H1 (cell line): ENCODE measurements at regions not wholly inside any gene's neighbourhood (a gene's known extent, or its start where the extent isn't known, plus 50 kb on each side); places are given as distances from the start of the nearest gene placed in this dataset.

Experiments
- CTCF ChIA-PET: fragments of 300-600 bp; sonication (Branson Sonifier 250); formaldehyde crosslinking; loops from one replicate; lab custom pipeline; 2021; ENCODE audit not compliant: partially characterized antibody; lab: Charles Lee
- POLR2A ChIA-PET: fragments of 300-600 bp; sonication (Branson Sonifier 250); formaldehyde crosslinking; loops from one replicate; lab custom pipeline; 2021; ENCODE audit warnings: inconsistent platforms; ENCODE audit not compliant: partially characterized antibody; lab: Charles Lee
- DNase-seq, 2 experiments: peaks; one replicate each; pipeline versions ENCODE4 v3.0.0 to v3.0.0-alpha.2; 2010 to 2022; ENCODE audit warnings: low spot score in 2 of 2, low read depth in 1 of 2, mixed read lengths in 1 of 2
- FAIRE-seq: peaks from 2 replicates; lab custom pipeline; 2011; peaks lifted over from hg19 to GRCh38; lab: Jason Lieb, UNC
- H2AFZ ChIP-seq: 2 replicates; pipeline ENCODE4 v1.8.1; 2012; ENCODE audit warnings: low read length, inconsistent platforms
- H2AK5ac ChIP-seq: 2 replicates; pipeline ENCODE4 v1.6.1; 2013; ENCODE audit warnings: low read depth, low read length
- H2BK120ac ChIP-seq: replicated peaks from 2 replicates; pipeline ENCODE3; 2013; ENCODE audit warnings: low read depth, low read length, inconsistent platforms
- H2BK12ac ChIP-seq: 2 replicates; pipeline ENCODE4 v1.6.1; 2013; ENCODE audit warnings: low read depth, low read length
- H2BK15ac ChIP-seq: 2 replicates; pipeline ENCODE4 v1.6.1; 2013; ENCODE audit warnings: low read length
- H2BK20ac ChIP-seq: 2 replicates; pipeline ENCODE4 v1.6.1; 2013; ENCODE audit warnings: low read length
- H2BK5ac ChIP-seq: 2 replicates; pipeline ENCODE4 v1.6.1; 2013; ENCODE audit warnings: low read depth, low read length
- H3K14ac ChIP-seq: 2 replicates; pipeline ENCODE4 v1.6.1; 2013; ENCODE audit warnings: inconsistent platforms; ENCODE audit not compliant: insufficient read length
- H3K18ac ChIP-seq: 2 replicates; pipeline ENCODE4 v1.6.1; 2013; ENCODE audit warnings: low read length; ENCODE audit errors: extremely low read depth
- H3K23ac ChIP-seq: 2 replicates; pipeline ENCODE4 v1.6.1; 2013; ENCODE audit warnings: inconsistent platforms; ENCODE audit not compliant: insufficient read length
- H3K23me2 ChIP-seq: 2 replicates; pipeline ENCODE4 v1.6.1; 2013; ENCODE audit warnings: low read depth, low read length
- H3K27ac ChIP-seq: 2 replicates; pipeline ENCODE4 v1.6.1; 2011; ENCODE audit warnings: low read depth, low read length, inconsistent platforms
- H3K27me3 ChIP-seq, 4 experiments: replicated peaks in 1 of 4; 1 replicate in 1 of 4; 2 replicates in 3 of 4; pipeline versions ENCODE4 v1.6.1 to v1.8.1; 2011 to 2013; ENCODE audit warnings: low read length in 3 of 4, mild to moderate bottlenecking in 3 of 4, inconsistent platforms in 2 of 4, mixed read lengths in 2 of 4, moderate library complexity in 1 of 4; ENCODE audit not compliant: control insufficient read depth in 3 of 4, insufficient read depth in 3 of 4; ENCODE audit errors: extremely low read depth in 1 of 4
- H3K36me3 ChIP-seq, 4 experiments: 2 replicates each; pipeline versions ENCODE4 v1.6.1 to v1.8.1; 2011 to 2013; ENCODE audit warnings: mild to moderate bottlenecking in 4 of 4, low read length in 3 of 4, moderate library complexity in 2 of 4, control low read depth in 1 of 4, inconsistent platforms in 1 of 4; ENCODE audit not compliant: insufficient read depth in 4 of 4, control insufficient read depth in 2 of 4
- H3K4ac ChIP-seq: replicated peaks from 2 replicates; pipeline ENCODE3; 2013; ENCODE audit warnings: low read length, low read depth, mixed read lengths, inconsistent platforms; ENCODE audit not compliant: insufficient read length
- H3K4me1 ChIP-seq, 4 experiments: replicated peaks in 1 of 4; 1 replicate in 1 of 4; 2 replicates in 3 of 4; pipeline versions ENCODE4 v1.6.1 to v1.8.1; 2011 to 2013; ENCODE audit warnings: low read length in 3 of 4, inconsistent platforms in 2 of 4, mixed read lengths in 1 of 4; ENCODE audit not compliant: insufficient read depth in 4 of 4, control insufficient read depth in 3 of 4
- H3K4me2 ChIP-seq, 2 experiments: 2 replicates each; pipeline versions ENCODE4 v1.6.1 to v1.8.1; 2011 to 2013; ENCODE audit warnings: low read depth in 2 of 2, low read length in 2 of 2, control low read depth in 1 of 2, inconsistent platforms in 1 of 2, mild to moderate bottlenecking in 1 of 2; ENCODE audit not compliant: insufficient read depth in 1 of 2
- H3K4me3 ChIP-seq, 4 experiments: fragments of 200-600, 300-600 bp in 1 of 4; sonication (generic), shearing (Covaris generic), sonication (Bioruptor Twin) in 1 of 4; 2 replicates each; pipeline versions ENCODE4 v1.5.1 to v1.8.1; 2011 to 2016; ENCODE audit warnings: low read length in 4 of 4, low read depth in 3 of 4, control low read depth in 2 of 4, inconsistent platforms in 2 of 4, mild to moderate bottlenecking in 2 of 4, mixed read lengths in 1 of 4, moderate library complexity in 1 of 4; ENCODE audit not compliant: insufficient read depth in 2 of 4; ENCODE audit errors: extremely low read depth in 1 of 4
- H3K56ac ChIP-seq: replicated peaks from 2 replicates; pipeline ENCODE3; 2013; ENCODE audit warnings: low read depth, mild to moderate bottlenecking, mixed read lengths, low read length, inconsistent platforms; ENCODE audit not compliant: insufficient read length
- H3K79me1 ChIP-seq: 2 replicates; pipeline ENCODE4 v1.6.1; 2013; ENCODE audit warnings: low read depth, low read length, control low read depth
- H3K79me2 ChIP-seq, 2 experiments: 2 replicates each; pipeline versions ENCODE4 v1.6.1 to v1.8.1; 2012 to 2013; ENCODE audit warnings: low read length in 2 of 2, mild to moderate bottlenecking in 2 of 2, inconsistent platforms in 1 of 2; ENCODE audit not compliant: insufficient read depth in 2 of 2, control insufficient read depth in 1 of 2
- H3K9ac ChIP-seq, 4 experiments: replicated peaks in 1 of 4; 1 replicate in 1 of 4; 2 replicates in 3 of 4; pipeline versions ENCODE4 v1.6.1 to v1.8.1; 2011 to 2013; ENCODE audit warnings: low read depth in 3 of 4, low read length in 3 of 4, control low read depth in 2 of 4, mild to moderate bottlenecking in 2 of 4, moderate library complexity in 2 of 4, inconsistent platforms in 1 of 4; ENCODE audit errors: extremely low read depth in 1 of 4
- H3K9me3 ChIP-seq, 2 experiments: 2 replicates each; pipeline versions ENCODE4 v1.6.1 to v1.8.1; 2012 to 2013; ENCODE audit warnings: mild to moderate bottlenecking in 2 of 2, moderate library complexity in 2 of 2, control low read depth in 1 of 2, inconsistent platforms in 1 of 2, low read depth in 1 of 2, low read length in 1 of 2, mixed read lengths in 1 of 2; ENCODE audit not compliant: insufficient read depth in 2 of 2
- H4K20me1 ChIP-seq, 2 experiments: replicated peaks in 1 of 2; 2 replicates each; pipeline versions ENCODE3 to v1.8.1; 2011 to 2013; ENCODE audit warnings: inconsistent platforms in 2 of 2, low read length in 2 of 2, mild to moderate bottlenecking in 1 of 2; ENCODE audit not compliant: insufficient read depth in 2 of 2, control insufficient read depth in 1 of 2
- H4K5ac ChIP-seq: 2 replicates; pipeline ENCODE4 v1.6.1; 2013; ENCODE audit warnings: low read length, low read depth, mixed read lengths, inconsistent platforms; ENCODE audit not compliant: insufficient read length
- H4K8ac ChIP-seq: 2 replicates; pipeline ENCODE4 v1.8.0; 2013; ENCODE audit warnings: mild to moderate bottlenecking, moderate library complexity, low read length, inconsistent platforms; ENCODE audit not compliant: insufficient read depth; ENCODE audit errors: extremely low read depth
- H4K91ac ChIP-seq: replicated peaks from 2 replicates; pipeline ENCODE3; 2013; ENCODE audit warnings: low read length, mixed read lengths, inconsistent platforms; ENCODE audit not compliant: insufficient read length
- CBX5 ChIP-seq: fragments of 300-800, 300-1000 bp; sonication (generic); IDR thresholded peaks from 2 replicates; pipeline ENCODE4 v1.7.1; 2016; ENCODE audit warnings: antibody characterized with exemption, low read length, low read depth
- CHD2 ChIP-seq: IDR thresholded peaks from 2 replicates; pipeline ENCODE4 v1.6.1; 2012; ENCODE audit warnings: low read length, improper control_type of control experiment
- JUN ChIP-seq: IDR thresholded peaks from 2 replicates; pipeline ENCODE4 v1.6.1; 2011; ENCODE audit warnings: low read depth, mild to moderate bottlenecking, improper control_type of control experiment, low read length
- MAFK ChIP-seq: IDR thresholded peaks from 2 replicates; pipeline ENCODE4 v1.6.1; 2012; ENCODE audit warnings: low read depth, mild to moderate bottlenecking, improper control_type of control experiment, low read length
- PHF8 ChIP-seq: fragments of 200-600 bp; sonication (generic); conservative IDR thresholded peaks from 2 replicates; pipeline ENCODE4 v1.7.1; 2012; ENCODE audit warnings: low read depth, mild to moderate bottlenecking, inconsistent platforms, low read length, moderate library complexity
- RAD21 ChIP-seq, 2 experiments: IDR thresholded peaks in 1 of 2; conservative IDR thresholded peaks in 1 of 2; 2 replicates each; pipeline ENCODE4 v1.6.1; 2011; ENCODE audit warnings: low read depth in 2 of 2, low read length in 2 of 2, improper control_type of control experiment in 1 of 2, inconsistent platforms in 1 of 2, mild to moderate bottlenecking in 1 of 2, moderate library complexity in 1 of 2
- TAF1 ChIP-seq: IDR thresholded peaks from 2 replicates; pipeline ENCODE4 v1.6.1; 2011; ENCODE audit warnings: mild to moderate bottlenecking, low read depth, low read length
- WGBS, 2 experiments: shearing (Covaris generic) in 1 of 2; methylation state at CpG; one replicate each; pipeline versions ENCODE4 v1.1.6 to v1.1.7; 2013 to 2015; ENCODE audit warnings: low lambda C conversion rate in 2 of 2, mixed read lengths in 2 of 2, inconsistent platforms in 1 of 2, low coverage in 1 of 2, missing lambda C conversion rate in 1 of 2; ENCODE audit not compliant: insufficient replicate concordance in 2 of 2, insufficient coverage in 1 of 2, insufficient read length in 1 of 2; ENCODE audit errors: extremely low coverage in 1 of 2, missing lambda C conversion rate in 1 of 2; 5-methylcytosine and 5-hydroxymethylcytosine counted together
- TF ChIP-seq, protein P1 (sequence below): IDR thresholded peaks from 2 replicates; pipeline ENCODE4 v1.6.1; 2012; ENCODE audit warnings: inconsistent platforms

DNA sequence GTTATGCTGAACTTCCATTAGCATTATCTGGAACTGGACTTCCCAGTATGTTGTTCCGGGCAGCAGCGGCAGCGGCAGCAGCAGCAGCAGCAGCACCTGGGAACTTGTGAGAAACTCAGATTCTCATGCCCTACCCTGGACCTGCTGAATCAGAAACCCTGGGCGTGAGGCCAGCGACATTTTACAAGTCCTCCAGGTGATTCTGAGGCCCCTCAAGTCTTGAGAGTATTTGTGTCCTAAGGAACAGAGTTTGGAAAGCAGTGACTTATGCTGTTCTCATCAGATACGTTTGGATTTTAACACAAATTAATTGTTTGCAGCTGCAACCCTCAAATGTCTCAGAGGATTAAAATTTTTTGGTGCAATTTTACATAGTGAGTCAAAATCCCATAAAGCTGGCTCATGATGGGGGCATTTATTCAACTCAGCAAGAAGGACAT lies 157.2 kb upstream of the KAZN start:
- Histone ChIP-seq H3K4me1 (no peaks in the 10 kb centered on the region), H4K8ac (no peak overlapping the region), H4K20me1 (no peaks in the 10 kb centered on the region), H4K5ac (no peak overlapping the region), H2BK20ac (no peak overlapping the region), H3K4ac (no peak overlapping the region), H2BK12ac (no peak overlapping the region), H3K27ac (no peak overlapping the region), H3K4me3 (no peak overlapping the region), H2BK5ac (no peak overlapping the region), H3K56ac (no peak overlapping the region), H3K9ac (no peak overlapping the region), H3K79me1 (no peaks in the 10 kb centered on the region), H3K23ac (no peak overlapping the region), H2BK15ac (no peak overlapping the region), H2AK5ac (no peak overlapping the region), H2AFZ (no peak overlapping the region), H3K79me2 (no peaks in the 10 kb centered on the region), H2BK120ac (no peak overlapping the region), H3K4me2 (no peak overlapping the region), H3K14ac (no peak overlapping the region), H3K9me3 (no peaks in the 10 kb centered on the region), H4K91ac (no peak overlapping the region), H3K18ac (no peak overlapping the region), H3K23me2 (no peaks in the 10 kb centered on the region), H3K36me3 (no peaks in the 10 kb centered on the region), H3K27me3 (no peaks in the 10 kb centered on the region; a peak in 2 of 7 replicates)
- WGBS, 2 experiments = 81% methylated on average over 6 of the region's 6 CpGs; no CpG with 5 or more reads in 1 of the 2 experiments
- FAIRE-seq = no peak
- ChIA-PET CTCF (interaction anchor here (0.7 to 2.9 kb wide), 4 partner anchors 9 to 476 kb away, joined by 3 to 8 read pairs (median 5); no protein-coding TSS in a partner anchor), POLR2A (no interaction called here)
- TF ChIP-seq CHD2 (no peak), CBX5 (no peak), JUN (no peak), RAD21 (IDR thresholded peaks at IDR 0.05 in 1 of 2, conservative IDR thresholded peaks at IDR 0.05 in 1 of 2; ENCODE audit: low read depth in 2 of 2, low read length in 2 of 2) (no peak), MAFK (no peak), TAF1 (no peak), PHF8 (no peak)
- TF ChIP-seq, protein P1, sequence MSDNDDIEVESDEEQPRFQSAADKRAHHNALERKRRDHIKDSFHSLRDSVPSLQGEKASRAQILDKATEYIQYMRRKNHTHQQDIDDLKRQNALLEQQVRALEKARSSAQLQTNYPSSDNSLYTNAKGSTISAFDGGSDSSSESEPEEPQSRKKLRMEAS = no peak
- no peak for DNase-seq
